IPS-18c (cell line): ENCODE measurements at regions not wholly inside any gene's neighbourhood (a gene's known extent, or its start where the extent isn't known, plus 50 kb on each side); places are given as distances from the start of the nearest gene placed in this dataset.

Experiments used
- H3K4me3 ChIP-seq: 2 replicates; pipeline ENCODE4 v1.7.0; 2013; ENCODE audit warnings: low read depth, mild to moderate bottlenecking, low read length, moderate library complexity; ENCODE audit not compliant: insufficient read depth
- H3K9me3 ChIP-seq: one replicate; pipeline ENCODE4 v1.6.1; 2013; ENCODE audit warnings: mild to moderate bottlenecking, low read length, moderate library complexity; ENCODE audit not compliant: control insufficient read depth, insufficient read depth

GRCh38 chr5:58276431-58276830 lies 183.5 kb downstream of the PLK2 start:
- H3K9me3 ChIP-seq = no peaks in the 10 kb centered on the region
- no peak overlapping the region for H3K4me3 ChIP-seq

GRCh38 chr5:58275516-58275915 lies 184.4 kb downstream of the PLK2 start:
- H3K9me3 ChIP-seq = no peaks in the 10 kb centered on the region

DNA sequence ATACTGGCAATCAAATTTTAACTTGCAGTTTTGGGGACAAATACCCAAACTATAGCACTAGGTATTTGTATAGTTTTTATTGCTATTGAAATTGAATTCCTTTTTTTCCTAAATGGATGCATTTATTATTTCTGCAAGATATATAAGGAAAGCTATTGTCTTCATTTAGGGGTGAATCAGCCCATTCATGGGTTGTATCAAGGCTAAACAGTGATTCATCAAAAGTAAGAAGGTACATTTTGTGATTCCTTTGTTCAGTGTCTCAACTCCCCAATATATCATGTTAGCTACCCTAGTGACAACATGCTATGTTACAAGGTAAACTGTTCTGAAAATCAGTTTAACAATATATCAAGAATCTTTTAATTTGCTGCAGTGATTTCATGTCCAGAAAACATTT lies 185.7 kb downstream of the PLK2 start:
- Histone ChIP-seq H3K9me3 (no peaks in the 10 kb centered on the region), H3K4me3 (no peak overlapping the region)

More at GRCh38 chr5:58275516-58275915, 184.4 kb downstream of the PLK2 start:
- no peak overlapping the region for H3K4me3 ChIP-seq

GRCh38 chr5:58273711-58274110 lies 186.2 kb downstream of the PLK2 start:
- H3K4me3 ChIP-seq = no peak overlapping the region

DNA sequence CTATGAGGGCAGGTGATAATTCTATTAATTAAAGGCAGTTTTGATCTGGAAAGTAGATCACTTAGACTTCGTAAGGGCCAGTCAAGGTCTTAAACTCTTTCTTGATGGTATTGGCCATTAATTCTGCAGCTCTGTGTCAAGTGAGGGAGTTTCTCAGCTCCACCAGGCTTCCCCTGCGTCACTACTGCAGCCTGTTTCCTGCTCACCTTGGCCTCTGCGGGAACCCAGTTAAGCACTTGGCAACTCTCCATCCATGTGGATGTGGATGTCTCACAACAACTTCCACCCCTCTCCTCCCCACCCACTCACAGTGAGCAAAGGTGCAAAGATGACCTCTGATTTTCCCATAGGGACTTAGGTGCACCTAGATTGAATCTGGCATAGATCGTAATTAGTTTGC lies 191.6 kb downstream of the PLK2 start:
- Histone ChIP-seq H3K4me3 (no peak overlapping the region), H3K9me3 (no peaks in the 10 kb centered on the region)

More at GRCh38 chr5:58273711-58274110, 186.2 kb downstream of the PLK2 start:
- H3K9me3 ChIP-seq = no peaks in the 10 kb centered on the region

- no peaks in the 10 kb centered on the region for H3K9me3 ChIP-seq
- H3K4me3 ChIP-seq = no peak overlapping the region
Measured at GRCh38 chr5:58266402-58266801, 193.5 kb downstream of the PLK2 start.

DNA sequence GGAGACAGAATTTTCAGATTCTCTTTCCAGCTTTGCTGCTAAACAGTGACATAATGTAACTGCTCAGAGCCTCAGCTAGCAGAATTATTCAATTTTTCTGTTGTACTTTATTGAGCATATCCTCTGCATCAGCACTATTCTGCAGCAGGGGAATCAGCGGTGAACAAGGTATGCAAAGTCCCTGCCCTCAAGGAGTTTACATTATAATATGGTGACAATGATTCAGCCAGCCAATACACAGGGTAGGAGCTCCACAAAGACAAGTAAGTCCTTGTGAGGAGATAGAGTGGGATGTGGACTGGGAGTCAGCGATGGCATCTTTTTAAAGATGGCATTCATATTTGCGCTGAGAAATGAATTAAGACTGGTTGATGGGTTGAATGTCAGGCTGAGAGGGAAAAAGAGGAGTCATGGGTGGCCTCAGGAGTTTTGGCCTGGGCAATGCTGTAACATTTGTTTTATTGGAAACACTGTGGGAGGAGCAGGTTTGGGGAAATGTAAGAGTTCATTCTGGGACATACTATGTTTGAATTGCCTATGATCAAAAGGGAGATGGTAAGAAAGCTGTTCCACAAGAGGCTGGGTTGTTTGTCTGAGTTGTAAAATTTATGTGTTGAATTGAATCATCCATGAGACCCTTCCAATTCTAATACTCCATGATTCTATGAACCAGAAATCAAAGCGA lies 194.5 kb downstream of the PLK2 start:
- H3K9me3 ChIP-seq = no peaks in the 10 kb centered on the region
- no peak overlapping the region for H3K4me3 ChIP-seq

- no peaks in the 10 kb centered on the region for H3K9me3 ChIP-seq
- H3K4me3 ChIP-seq = no peak overlapping the region
Measured at GRCh38 chr5:58264276-58264675, 195.6 kb downstream of the PLK2 start.

- H3K4me3 ChIP-seq = no peak overlapping the region
- H3K9me3 ChIP-seq = no peaks in the 10 kb centered on the region
Measured at GRCh38 chr5:58263296-58263695, 196.6 kb downstream of the PLK2 start.

DNA sequence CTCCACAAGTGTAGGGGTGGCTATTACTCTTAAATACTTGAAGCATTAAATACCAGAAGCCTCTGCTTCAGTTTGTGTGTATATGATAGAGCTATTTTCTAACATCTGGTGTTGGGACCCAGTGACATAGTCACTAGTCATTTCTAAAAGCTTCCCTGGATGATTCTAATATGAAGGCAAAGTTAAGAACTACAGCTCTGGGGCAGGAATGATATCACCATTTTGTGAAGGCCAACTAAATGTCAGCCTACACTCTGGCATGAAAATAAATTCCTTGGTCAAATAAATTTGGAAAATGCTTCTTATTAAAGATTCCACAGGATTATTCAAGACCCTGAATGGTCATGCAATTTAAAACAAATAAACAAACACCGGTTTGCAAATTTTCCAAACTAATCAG lies 197.7 kb downstream of the PLK2 start:
- Histone ChIP-seq H3K4me3 (no peak overlapping the region), H3K9me3 (no peaks in the 10 kb centered on the region)

DNA sequence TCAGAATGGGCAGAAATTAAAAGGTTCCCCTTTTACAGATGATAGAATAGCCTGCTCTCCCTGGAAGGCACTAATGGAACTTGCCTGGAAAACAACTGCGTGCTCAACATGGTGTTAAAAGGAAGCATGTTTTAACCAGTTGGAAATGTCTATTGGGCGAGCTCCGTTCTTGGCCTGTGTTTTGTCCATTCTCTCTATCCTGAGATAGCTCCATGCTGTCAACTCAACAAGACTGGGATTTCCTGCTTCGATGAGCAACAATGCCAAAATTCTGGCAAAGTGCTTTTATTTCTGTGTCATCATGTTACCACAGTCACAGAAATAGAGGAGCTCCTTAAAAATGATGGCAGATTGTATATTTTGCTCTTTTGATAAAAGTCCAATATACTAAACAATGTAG lies 198.3 kb downstream of the PLK2 start:
- no peak overlapping the region for H3K4me3 ChIP-seq
- H3K9me3 ChIP-seq = no peaks in the 10 kb centered on the region

- Histone ChIP-seq H3K9me3 (no peaks in the 10 kb centered on the region), H3K4me3 (no peak overlapping the region)
Measured at GRCh38 chr5:58260243-58260642, 199.6 kb downstream of the PLK2 start.

- Histone ChIP-seq H3K4me3 (no peak overlapping the region), H3K9me3 (peaks cover 2% of the 10 kb centered on the region)
Measured at GRCh38 chr5:58259685-58260152, 200.2 kb downstream of the PLK2 start.

- H3K4me3 ChIP-seq = no peak overlapping the region
- H3K9me3 ChIP-seq = peaks cover 4% of the 10 kb centered on the region
Measured at GRCh38 chr5:58258984-58259684, 200.8 kb downstream of the PLK2 start.

DNA sequence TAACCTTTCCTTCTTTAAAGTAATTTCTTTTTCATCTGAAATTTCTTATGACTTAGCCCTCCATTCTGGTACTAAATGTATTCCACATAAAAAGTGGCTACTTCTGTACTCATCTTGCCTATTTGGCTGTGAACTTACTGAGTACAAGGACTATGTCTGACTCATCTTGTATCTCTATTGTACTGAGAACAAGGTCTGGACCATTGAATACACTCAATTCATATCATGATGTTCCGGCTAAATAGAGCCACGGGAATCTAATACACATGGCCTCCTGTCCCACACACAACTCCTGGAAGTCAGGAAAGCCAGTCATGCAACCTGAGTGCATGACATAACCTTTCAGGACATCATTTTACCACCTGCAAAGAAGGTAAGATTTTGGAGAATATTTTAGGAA lies 203.9 kb downstream of the PLK2 start:
- peaks cover 4% of the 10 kb centered on the region for H3K9me3 ChIP-seq
- no peak overlapping the region for H3K4me3 ChIP-seq

DNA sequence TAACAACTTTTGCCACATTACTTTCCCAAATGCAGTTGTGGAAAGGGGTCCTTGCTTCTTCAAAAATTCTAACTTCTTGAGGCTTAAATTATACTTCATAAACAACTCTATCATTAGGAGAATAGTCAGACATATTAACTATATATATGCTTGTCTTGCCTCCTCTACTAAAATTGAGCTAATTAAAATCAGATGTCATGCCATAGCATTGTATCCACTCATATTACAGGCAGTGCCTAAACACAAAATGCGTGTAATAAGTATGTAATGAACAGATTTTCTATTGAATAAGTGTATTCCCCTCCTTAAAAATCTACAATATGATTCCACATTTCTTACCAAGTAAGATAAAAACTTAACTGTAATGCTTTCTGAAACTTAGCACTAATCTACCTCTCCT lies 204.5 kb downstream of the PLK2 start:
- Histone ChIP-seq H3K4me3 (no peak overlapping the region), H3K9me3 (peaks cover 6% of the 10 kb centered on the region)

GRCh38 chr5:58248221-58248620 lies 211.7 kb downstream of the PLK2 start:
- Histone ChIP-seq H3K4me3 (no peak overlapping the region), H3K9me3 (peaks cover 2% of the 10 kb centered on the region)

DNA sequence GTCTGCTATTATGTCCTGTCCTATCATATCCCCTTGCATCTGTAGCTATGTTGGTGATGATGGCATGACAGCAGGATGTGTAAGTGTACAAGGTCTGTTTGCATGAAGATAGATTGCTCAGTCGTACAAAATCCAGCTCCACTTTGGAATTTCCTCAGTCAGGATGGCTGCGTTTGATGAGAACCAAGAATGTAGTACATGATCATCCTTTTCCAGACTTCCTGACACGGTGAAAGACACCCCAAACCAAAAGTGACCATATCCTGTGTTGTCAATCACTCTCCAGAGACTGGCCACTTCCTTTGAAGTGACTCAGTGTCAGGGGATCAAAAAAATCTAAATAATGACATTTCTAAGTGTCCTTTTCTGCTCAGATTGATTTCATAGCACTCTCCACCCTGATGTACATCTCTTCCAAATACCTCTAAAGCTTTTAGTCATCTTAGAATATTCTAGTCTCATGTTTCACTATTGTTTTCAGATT lies 213.4 kb downstream of the PLK2 start:
- Histone ChIP-seq H3K9me3 (peaks cover 2% of the 10 kb centered on the region), H3K4me3 (no peak overlapping the region)
